ENCODE measurements at regions not wholly inside any gene's neighbourhood (a gene's known extent, or its start where the extent isn't known, plus 50 kb on each side); places are given as distances from the start of the nearest gene placed in this dataset.

DNA sequence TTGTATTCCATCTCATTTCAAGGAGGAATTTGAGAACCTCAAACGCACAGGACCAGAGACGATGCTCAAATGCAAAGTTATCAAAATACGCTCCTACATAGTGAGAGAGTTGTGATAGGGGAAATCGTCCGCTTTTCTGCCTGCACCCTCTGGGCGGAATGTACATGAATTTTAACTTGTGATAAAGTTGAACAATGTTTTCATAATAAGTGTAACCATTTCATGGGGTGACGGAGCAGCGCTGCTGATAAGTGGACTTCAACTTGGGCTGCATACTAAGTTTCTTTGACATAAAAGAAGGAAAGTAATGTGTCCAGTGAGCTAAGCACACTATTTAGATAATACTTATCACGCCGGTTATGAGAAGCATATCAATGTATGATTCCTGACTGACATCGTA is 497.5 kb upstream of the MGMT start:
- no peaks in the 10 kb centered on the region for H3K4me1 ChIP-seq (replicated peaks in 1 of 2; ENCODE audit: control insufficient read depth in 2 of 2, insufficient read depth in 2 of 2, low read length in 2 of 2)
- ATAC-seq (no peak), FAIRE-seq (no peak), DNase-seq (ENCODE audit: extremely low read depth in 1 of 4, low spot score in 3 of 4) (no peak)
- no peak overlapping the region for H3K27ac ChIP-seq (ENCODE audit: extremely low read depth, low read depth, low read length)
- H4K20me1 ChIP-seq (replicated peaks; ENCODE audit: control insufficient read depth, insufficient read depth, low read length), result no peaks in the 10 kb centered on the region
- H3K27me3 ChIP-seq (ENCODE audit: control insufficient read depth in 2 of 2, insufficient read depth in 2 of 2, low read length in 2 of 2), result peaks cover 0 to 5% of the 10 kb centered on the region in 2 experiments; a peak in 1 of 5 replicates
- POLR2A ChIA-PET, result interaction anchor here (0.6 kb wide), 1 partner anchor 557 kb away, joined by 3 read pairs; no protein-coding TSS in a partner anchor
- H2AFZ ChIP-seq (ENCODE audit: low read depth, low read length), result no peak overlapping the region
- no peaks in the 10 kb centered on the region for H3K79me2 ChIP-seq (ENCODE audit: control insufficient read depth, insufficient read depth, low read length)
- no TSS peak for BruUV-seq (replicated peaks)
- H3K4me3 ChIP-seq, result no peak overlapping the region
- in situ Hi-C loops (cut with MboI), result no loop called here
- CTCF ChIA-PET (ENCODE audit: low intra/inter-chr PET ratio), result no interaction called here
- H3K9me3 ChIP-seq (replicated peaks; ENCODE audit: control insufficient read depth, insufficient read depth, low read depth, low read length), result no peaks in the 10 kb centered on the region
- WGBS (ENCODE audit: insufficient coverage, low coverage, missing lambda C conversion rate), result 2% methylated on average over 11 of the region's 11 CpGs
- no peaks in the 10 kb centered on the region for H3K9me1 ChIP-seq (ENCODE audit: control insufficient read depth, insufficient read depth, low read length)
- no peaks in the 10 kb centered on the region for H3K36me3 ChIP-seq (ENCODE audit: control insufficient read depth, insufficient read depth, low read length)
- intact Hi-C loops (cut with micrococcal nuclease), result no loop called here
- H3K9ac ChIP-seq (ENCODE audit: insufficient read depth in 1 of 2, low read depth in 2 of 2, low read length in 2 of 2), result no peak overlapping the region
- H3K4me2 ChIP-seq (ENCODE audit: insufficient read depth, low read length), result no peak overlapping the region
- TF ChIP-seq TBP (optimal IDR thresholded peaks at IDR 0.05; ENCODE audit: low read depth, low read length) (no peak), ELF4 (CRISPR knock-in tag; IDR thresholded peaks at IDR 0.05) (no peak), ZNF197 (CRISPR knock-in tag; IDR thresholded peaks at IDR 0.05; ENCODE audit: low read depth) (no peak), EGR1 (conservative IDR thresholded peaks at IDR 0.05) (no peak), CXXC5 (CRISPR knock-in tag; IDR thresholded peaks at IDR 0.05) (no peak), ZNF23 (CRISPR knock-in tag; IDR thresholded peaks at IDR 0.05) (no peak), POLR3G (IDR thresholded peaks at IDR 0.05; ENCODE audit: extremely low read depth, insufficient read length, insufficient replicate concordance) (no peak)
- TF ChIP-seq, protein P1, sequence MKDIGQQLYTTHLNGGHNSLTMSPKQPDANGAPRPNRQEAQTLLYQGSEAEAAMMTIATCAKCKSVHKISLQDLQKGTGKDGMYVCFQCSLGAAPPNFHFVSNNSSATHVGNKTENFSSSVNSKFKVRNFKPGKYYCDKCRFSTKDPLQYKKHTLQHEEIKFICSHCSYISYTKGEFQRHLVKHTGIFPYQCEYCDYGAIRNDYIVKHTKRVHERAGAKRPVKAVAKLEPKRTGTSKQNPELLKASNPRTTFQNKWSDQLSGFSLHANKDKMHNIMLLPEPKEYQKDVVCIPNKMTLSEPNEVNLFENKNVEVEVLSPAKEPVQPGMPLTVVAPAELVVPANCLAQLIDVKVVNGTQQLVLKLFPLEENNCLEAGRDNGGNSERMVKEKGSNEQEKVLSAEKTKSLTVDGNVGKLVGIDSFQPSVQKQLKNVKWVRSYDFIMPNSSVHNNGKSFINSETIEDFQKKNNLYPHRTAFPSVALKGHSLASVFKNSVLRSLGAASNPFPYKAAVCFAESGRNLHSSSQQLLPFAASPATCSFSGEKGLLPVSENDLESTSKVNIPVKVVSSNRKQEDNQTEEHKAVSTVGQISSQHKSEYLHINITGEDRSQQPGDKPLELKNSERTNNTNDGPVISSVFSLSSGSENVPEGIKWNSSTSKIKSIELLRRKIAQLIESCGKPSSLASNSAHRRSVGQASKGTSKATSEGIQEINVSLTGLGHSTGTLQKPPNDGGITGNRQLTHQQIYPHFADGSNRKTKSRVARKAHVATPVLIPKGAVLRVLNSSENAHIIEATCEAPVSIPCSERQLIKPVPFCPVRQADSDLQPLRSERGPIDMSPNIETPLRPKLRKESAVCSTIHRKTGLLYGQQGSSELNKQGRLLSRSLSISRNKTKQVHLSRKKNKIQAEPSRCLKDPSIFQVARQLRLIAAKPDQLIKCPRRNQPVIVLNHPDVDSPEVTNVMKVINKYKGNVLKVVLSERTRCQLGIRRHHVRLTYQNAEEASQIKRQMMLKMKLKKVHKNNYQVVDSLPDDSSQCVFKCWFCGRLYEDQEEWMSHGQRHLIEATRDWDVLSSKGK (CRISPR knock-in tag; IDR thresholded peaks at IDR 0.05), result no peak

All from K562 (cell line).